OCI-LY3 (cell line): ENCODE measurements at regions not wholly inside any gene's neighbourhood (a gene's known extent, or its start where the extent isn't known, plus 50 kb on each side); places are given as distances from the start of the nearest gene placed in this dataset.

Experiments
- H2AFZ ChIP-seq: fragments of 200-600, 300-600 bp; shearing (Covaris generic); 2 replicates; pipeline ENCODE4 v1.6.0; 2014; ENCODE audit warnings: antibody characterized with exemption, low read depth, low read length
- H3K27ac ChIP-seq: fragments of 200-600, 300-600 bp; sonication (generic); 2 replicates; pipeline ENCODE4 v1.5.1; 2014; ENCODE audit warnings: mild to moderate bottlenecking, low read length, moderate library complexity, mixed read lengths
- H3K27me3 ChIP-seq: fragments of 200-600, 300-600 bp; sonication (generic); 2 replicates; pipeline ENCODE4 v1.6.1; 2014; ENCODE audit warnings: low read depth, low read length, mixed read lengths
- H3K36me3 ChIP-seq: fragments of 200-600, 300-600 bp; sonication (generic); replicated peaks from 2 replicates; pipeline ENCODE3; 2014; ENCODE audit warnings: low read depth, low read length, mixed read lengths
- H3K4me1 ChIP-seq: fragments of 300-600, 200-600 bp; sonication (generic); 2 replicates; pipeline ENCODE4 v1.6.1; 2014; ENCODE audit warnings: low read length, mixed read lengths
- H3K4me2 ChIP-seq: fragments of 200-600, 300-600 bp; sonication (generic); 2 replicates; pipeline ENCODE4 v1.6.1; 2014; ENCODE audit warnings: low read length, mixed read lengths
- H3K4me3 ChIP-seq: fragments of 300-600, 200-600 bp; sonication (generic); 2 replicates; pipeline ENCODE4 v1.5.1; 2014; ENCODE audit warnings: antibody characterized with exemption, mild to moderate bottlenecking, low read length, moderate library complexity
- H3K79me2 ChIP-seq: fragments of 300-600, 200-600 bp; shearing (Covaris generic); 2 replicates; pipeline ENCODE4 v1.6.1; 2014; ENCODE audit warnings: mild to moderate bottlenecking, low read length, mixed read lengths
- H3K9ac ChIP-seq: fragments of 300-600, 200-600 bp; shearing (Covaris generic); 2 replicates; pipeline ENCODE4 v1.6.0; 2014; ENCODE audit warnings: mild to moderate bottlenecking, low read length, moderate library complexity
- H3K9me3 ChIP-seq: fragments of 200-600, 300-600 bp; shearing (Covaris generic); 2 replicates; pipeline ENCODE4 v1.6.1; 2014; ENCODE audit warnings: low read length, mixed read lengths; ENCODE audit not compliant: insufficient read depth
- H4K20me1 ChIP-seq: fragments of 200-600, 300-600 bp; sonication (generic); 2 replicates; pipeline ENCODE4 v1.6.1; 2016; ENCODE audit warnings: low read length, mixed read lengths; ENCODE audit not compliant: insufficient read depth
- CTCF ChIP-seq: fragments of 200-600, 300-600 bp; sonication (generic); IDR thresholded peaks from 2 replicates; pipeline ENCODE4 v1.5.1; 2014; ENCODE audit warnings: antibody characterized with exemption, low read length, low read depth
- EZH2phosphoT487 ChIP-seq: fragments of 200-600 bp; shearing (Covaris generic); IDR thresholded peaks from 2 replicates; pipeline ENCODE4 v1.6.1; 2018; ENCODE audit warnings: antibody characterized with exemption, mixed run types, low read depth

GRCh38 chr9:117551171-117551570, 136.3 kb upstream of the ASTN2 start:
- Histone ChIP-seq H3K4me2 (no peak overlapping the region), H3K9ac (no peak overlapping the region), H3K9me3 (no peaks in the 10 kb centered on the region), H4K20me1 (no peaks in the 10 kb centered on the region), H3K4me3 (no peak overlapping the region), H3K36me3 (no peaks in the 10 kb centered on the region), H3K27ac (no peak overlapping the region), H3K4me1 (no peaks in the 10 kb centered on the region), H3K27me3 (peaks cover 16% of the 10 kb centered on the region; the same call in 1 of the 2 replicates), H3K79me2 (no peaks in the 10 kb centered on the region), H2AFZ (no peak overlapping the region)
- TF ChIP-seq CTCF (no peak), EZH2phosphoT487 (no peak)

GRCh38 chr9:117549444-117549843, 134.6 kb upstream of the ASTN2 start:
- no peak overlapping the region for H3K4me2 ChIP-seq
- TF ChIP-seq EZH2phosphoT487 (no peak), CTCF (no peak)
- H3K4me3 ChIP-seq = no peak overlapping the region
- H3K9me3 ChIP-seq = no peaks in the 10 kb centered on the region
- H3K4me1 ChIP-seq = no peaks in the 10 kb centered on the region
- H3K79me2 ChIP-seq = no peaks in the 10 kb centered on the region
- no peaks in the 10 kb centered on the region for H4K20me1 ChIP-seq
- peaks cover 16% of the 10 kb centered on the region; the same call in 1 of the 2 replicates for H3K27me3 ChIP-seq
- H2AFZ ChIP-seq = no peak overlapping the region
- no peak overlapping the region for H3K9ac ChIP-seq
- no peak overlapping the region for H3K27ac ChIP-seq
- H3K36me3 ChIP-seq = no peaks in the 10 kb centered on the region

GRCh38 chr9:117548556-117548955, 133.7 kb upstream of the ASTN2 start:
- H3K9ac ChIP-seq = no peak overlapping the region
- H3K4me2 ChIP-seq = no peak overlapping the region
- H3K36me3 ChIP-seq = no peaks in the 10 kb centered on the region
- H3K79me2 ChIP-seq = no peaks in the 10 kb centered on the region
- no peaks in the 10 kb centered on the region for H3K4me1 ChIP-seq
- H3K9me3 ChIP-seq = no peaks in the 10 kb centered on the region
- no peak overlapping the region for H3K4me3 ChIP-seq
- peaks cover 16% of the 10 kb centered on the region; the same call in 1 of the 2 replicates for H3K27me3 ChIP-seq
- TF ChIP-seq CTCF = no peak
- no peak for TF ChIP-seq EZH2phosphoT487
- H3K27ac ChIP-seq = no peak overlapping the region
- H2AFZ ChIP-seq = no peak overlapping the region
- no peaks in the 10 kb centered on the region for H4K20me1 ChIP-seq

- TF ChIP-seq CTCF = no peak
- no peak overlapping the region for H3K4me3 ChIP-seq
- H3K4me2 ChIP-seq = no peak overlapping the region
- H3K9me3 ChIP-seq = no peaks in the 10 kb centered on the region
- no peaks in the 10 kb centered on the region for H3K4me1 ChIP-seq
- H3K36me3 ChIP-seq = no peaks in the 10 kb centered on the region
- H2AFZ ChIP-seq = no peak overlapping the region
- H3K27ac ChIP-seq = no peak overlapping the region
- H3K79me2 ChIP-seq = no peaks in the 10 kb centered on the region
- H3K9ac ChIP-seq = no peak overlapping the region
- peaks cover 16% of the 10 kb centered on the region; the same call in 1 of the 2 replicates for H3K27me3 ChIP-seq
- no peaks in the 10 kb centered on the region for H4K20me1 ChIP-seq
These were observed 133.0 kb upstream of the ASTN2 start for GRCh38 chr9:117547904-117548303.
